SIG-M5 (cell line): ENCODE measurements at regions not wholly inside any gene's neighbourhood (a gene's known extent, or its start where the extent isn't known, plus 50 kb on each side); places are given as distances from the start of the nearest gene placed in this dataset.

Experiments
- DNase-seq: peaks from one replicate; lab custom pipeline; 2025; lab: John Stamatoyannopoulos, UW

DNA sequence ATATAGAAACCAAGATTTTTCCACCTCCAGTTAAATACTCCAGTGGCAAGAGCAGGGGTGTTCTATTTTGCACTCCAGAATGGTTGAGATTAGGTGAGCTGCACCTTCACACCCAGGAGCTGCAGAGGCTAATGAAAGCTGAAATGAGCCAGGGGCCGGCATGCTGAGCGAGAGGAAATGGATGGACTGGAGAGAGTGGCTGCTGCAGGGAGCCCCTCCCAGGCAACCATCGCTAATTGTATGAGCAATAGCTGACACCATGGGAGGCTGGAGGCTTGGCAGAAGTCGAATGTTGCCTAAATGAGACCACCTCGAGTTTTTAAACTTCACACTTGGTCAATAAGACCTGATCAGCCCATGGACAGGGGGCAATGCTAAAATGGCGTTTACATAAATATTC is 301.8 kb upstream of the TMPO start:
- no peak for DNase-seq

- DNase-seq: no peak
Measured at GRCh38 chr12:98217257-98217656, 298.1 kb upstream of the TMPO start.

DNA sequence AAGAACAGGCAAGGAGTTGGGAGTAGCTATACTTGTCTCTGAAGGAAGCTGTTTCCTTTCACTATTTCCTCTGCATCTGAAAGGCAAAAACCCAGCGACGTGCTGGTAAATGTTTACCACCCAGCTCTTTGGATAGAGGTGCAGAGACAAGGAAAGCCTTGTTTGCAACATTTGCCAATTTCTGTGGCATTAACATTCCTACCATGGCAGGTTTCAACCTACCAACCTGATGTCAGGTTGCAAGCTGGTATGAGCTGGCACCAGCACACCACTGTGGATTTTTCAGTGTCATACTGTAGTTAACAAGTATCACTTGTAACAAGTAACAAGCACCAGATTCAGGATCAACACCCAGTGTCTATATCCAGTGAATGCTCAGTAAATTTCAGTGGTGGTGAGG is 294.8 kb upstream of the TMPO start:
- DNase-seq: no peak

DNA sequence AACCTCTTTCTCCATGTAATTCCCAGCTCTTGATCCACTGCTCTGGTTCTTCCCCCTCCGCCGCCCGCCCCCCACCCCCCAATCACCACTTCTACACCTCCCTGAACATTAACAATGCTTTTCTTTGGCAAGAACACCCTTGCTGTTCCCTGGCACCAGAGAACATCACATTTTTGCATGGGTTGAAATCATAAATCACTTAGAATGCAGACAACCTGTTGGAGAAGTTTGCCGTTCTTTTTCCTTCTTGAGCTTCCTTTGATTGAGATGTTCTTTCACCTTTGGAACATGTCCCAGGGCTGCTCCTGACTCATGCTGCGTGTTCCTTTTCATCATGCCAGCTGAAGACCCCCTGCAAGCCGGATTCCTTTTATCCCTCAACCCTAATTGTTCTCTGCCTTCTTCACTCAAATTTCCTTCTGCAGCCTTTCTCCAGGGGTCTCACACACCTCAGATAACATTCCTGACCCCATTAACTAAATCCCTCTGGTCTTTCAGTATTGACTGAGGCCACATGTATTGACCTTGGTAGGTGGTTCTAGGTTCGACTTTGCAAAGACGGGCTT is 294.1 kb upstream of the TMPO start:
- DNase-seq: no peak

DNA sequence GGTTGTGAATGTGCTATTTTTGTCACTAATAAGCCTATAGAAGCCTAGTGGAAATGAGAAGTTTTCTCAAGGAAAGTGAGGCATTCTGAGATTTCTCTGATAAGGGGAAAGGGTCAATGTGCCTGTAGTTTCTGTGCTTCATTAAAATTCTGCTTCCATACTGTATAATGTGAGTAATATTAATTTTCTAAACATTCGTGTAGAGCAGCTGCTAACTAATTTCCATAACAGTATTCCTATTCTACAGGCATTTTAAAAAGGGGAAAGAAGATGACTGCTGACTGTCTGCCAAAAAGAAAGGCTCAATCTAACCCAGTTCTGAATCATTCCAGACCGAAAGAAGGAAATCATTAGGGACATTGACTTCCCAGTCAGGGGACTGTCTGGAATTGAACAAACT is 293.3 kb upstream of the TMPO start:
- no peak for DNase-seq

- DNase-seq: no peak
Measured at GRCh38 chr12:98224584-98225221, 290.7 kb upstream of the TMPO start.

GRCh38 chr12:98227162-98227561 is 288.2 kb upstream of the TMPO start:
- DNase-seq: no peak

- no peak for DNase-seq
Measured at GRCh38 chr12:98228683-98229539, 286.5 kb upstream of the TMPO start.

GRCh38 chr12:98229540-98229924 is 285.9 kb upstream of the TMPO start:
- DNase-seq: no peak

GRCh38 chr12:98232753-98233390 is 282.5 kb upstream of the TMPO start:
- no peak for DNase-seq

GRCh38 chr12:98235301-98235700 is 280.1 kb upstream of the TMPO start:
- no peak for DNase-seq

GRCh38 chr12:98238515-98239130 is 276.8 kb upstream of the TMPO start:
- no peak for DNase-seq

- DNase-seq: no peak
Measured at GRCh38 chr12:98243190-98243589, 272.2 kb upstream of the TMPO start.

- no peak for DNase-seq
Measured at GRCh38 chr12:98244136-98244535, 271.3 kb upstream of the TMPO start.

GRCh38 chr12:98253207-98254037 is 262.0 kb upstream of the TMPO start:
- DNase-seq: no peak

DNA sequence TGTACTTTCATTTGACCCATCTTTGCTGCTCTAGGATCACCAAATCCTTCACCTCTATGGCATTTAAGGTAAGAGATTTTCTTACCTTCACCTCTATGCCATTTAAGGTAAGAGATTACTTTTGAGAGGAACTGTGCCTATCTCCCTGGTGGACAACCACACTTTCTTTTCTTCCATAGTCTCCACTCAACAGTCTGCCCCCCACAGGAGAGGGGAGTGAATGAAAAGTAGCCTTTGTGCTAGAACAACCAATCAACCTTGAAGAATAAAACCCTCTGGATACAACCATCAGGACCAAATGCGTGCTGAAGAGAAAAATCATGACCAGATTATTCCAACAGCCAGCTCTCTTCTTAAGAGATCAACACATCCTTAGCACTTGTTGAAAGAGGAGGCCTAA is 258.6 kb upstream of the TMPO start:
- DNase-seq: no peak

DNA sequence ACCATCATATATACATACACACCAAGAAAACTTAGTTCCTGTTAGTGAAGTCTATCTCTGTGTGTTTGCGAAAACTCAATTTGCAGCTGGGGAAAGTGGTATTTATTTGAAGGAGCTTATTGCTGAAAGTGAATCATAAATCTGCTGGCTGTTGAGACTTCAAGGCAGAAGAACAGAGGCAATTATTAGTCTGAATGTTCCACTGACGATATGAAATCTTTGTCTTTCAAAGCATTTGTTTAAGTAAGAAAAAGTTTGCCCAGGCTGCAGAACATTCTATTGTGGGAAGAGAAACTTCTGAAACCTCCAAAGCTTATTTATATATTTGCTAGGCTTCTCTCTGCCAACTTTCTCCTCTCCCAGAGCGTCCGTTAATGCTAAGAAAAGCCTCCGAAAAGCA is 255.7 kb upstream of the TMPO start:
- peak; percentile 12 for DNase-seq

DNA sequence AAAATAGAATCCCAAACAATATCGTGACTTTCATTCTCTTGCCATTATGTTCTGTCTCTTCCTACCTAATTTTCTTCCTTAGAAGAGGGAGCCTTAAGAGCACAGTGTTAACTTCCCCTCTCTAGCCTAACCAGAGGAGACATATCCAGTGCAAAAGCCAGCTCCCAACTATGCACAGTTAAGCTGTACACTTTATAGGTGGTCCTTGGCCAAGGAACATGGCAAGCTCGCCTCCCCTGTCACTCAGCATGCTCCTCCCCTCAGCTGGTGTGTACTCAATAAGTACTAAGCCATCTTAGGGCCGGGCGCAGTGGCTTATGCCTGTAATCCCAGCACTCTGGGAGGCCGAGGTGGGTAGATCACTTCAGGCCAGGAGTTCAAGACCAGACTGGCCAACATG is 255.1 kb upstream of the TMPO start:
- no peak for DNase-seq

GRCh38 chr12:98262902-98263301 is 252.5 kb upstream of the TMPO start:
- DNase-seq: no peak

GRCh38 chr12:98274430-98275130 is 240.8 kb upstream of the TMPO start:
- DNase-seq: no peak

DNA sequence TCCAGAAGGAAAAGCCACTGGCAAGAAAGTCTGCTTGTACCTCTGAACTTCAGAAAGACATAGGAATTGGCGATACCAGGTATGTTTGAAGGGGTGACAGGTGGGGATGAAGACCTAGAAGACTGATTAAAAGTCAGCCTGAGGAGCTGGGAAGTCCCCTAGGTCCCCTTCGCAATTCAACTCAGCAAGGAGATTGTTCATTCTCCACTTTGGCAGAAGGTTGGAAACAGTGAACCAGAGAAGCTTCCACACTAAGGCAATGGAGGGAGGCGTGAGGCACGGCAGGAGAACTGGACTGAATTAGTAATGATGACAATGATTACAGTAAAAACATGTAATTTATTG is 240.3 kb upstream of the TMPO start:
- no peak for DNase-seq
